GM13976 (cell line): ENCODE measurements at regions not wholly inside any gene's neighbourhood (a gene's known extent, or its start where the extent isn't known, plus 50 kb on each side); places are given as distances from the start of the nearest gene placed in this dataset.

Experiments
- DNase-seq: peaks from one replicate; pipeline ENCODE4 v3.0.0; 2012; ENCODE audit warnings: low spot score
- CTCF ChIP-seq: IDR thresholded peaks from 2 replicates; pipeline ENCODE4 v1.5.1; 2012; ENCODE audit warnings: borderline replicate concordance, mild to moderate bottlenecking; ENCODE audit not compliant: insufficient read depth; ENCODE audit errors: extremely low read depth, missing control alignments, control extremely low read depth
- in situ Hi-C: fragments of 300-500 bp; cut with MboI; formaldehyde crosslinking; loops from one replicate; pipeline ENCODE4 v1.12.0; 2022; ENCODE audit warnings: low sequenced_read_pairs, mixed read lengths, inconsistent platforms; ENCODE audit not compliant: unreplicated experiment

- no peak for TF ChIP-seq CTCF
- in situ Hi-C loops = no loop called here
- no peak for DNase-seq
Observed at GRCh38 chr1:29946057-29946456, 709.7 kb downstream of the PTPRU start.

- in situ Hi-C loops = no loop called here
- TF ChIP-seq CTCF = no peak
Observed at GRCh38 chr1:29945426-29945825, 709.1 kb downstream of the PTPRU start.

GRCh38 chr1:29944253-29944905, 708.1 kb downstream of the PTPRU start:
- in situ Hi-C loops = no loop called here
- no peak for TF ChIP-seq CTCF
- DNase-seq = no peak

More at GRCh38 chr1:29945426-29945825, 709.1 kb downstream of the PTPRU start:
- no peak for DNase-seq

DNA sequence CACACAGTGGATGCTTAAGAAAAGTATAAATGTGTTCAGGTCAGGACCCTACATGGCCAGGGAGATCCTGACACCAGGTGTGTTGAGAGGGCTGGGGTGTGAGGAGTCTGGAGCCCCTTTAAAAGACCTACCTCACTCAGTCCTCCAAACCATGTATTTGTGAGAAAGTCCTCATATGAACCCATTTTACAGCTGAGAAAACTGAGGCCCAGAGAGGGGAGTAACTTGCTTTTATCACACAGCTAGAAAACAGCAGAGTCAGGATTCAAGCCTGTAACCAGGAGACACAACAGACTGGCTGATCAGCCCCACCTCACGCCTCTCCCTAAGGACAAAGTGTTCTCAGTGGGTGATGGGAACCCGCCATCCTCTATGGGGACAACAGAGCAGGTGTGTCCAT, 706.7 kb downstream of the PTPRU start:
- in situ Hi-C loops = no loop called here

DNA sequence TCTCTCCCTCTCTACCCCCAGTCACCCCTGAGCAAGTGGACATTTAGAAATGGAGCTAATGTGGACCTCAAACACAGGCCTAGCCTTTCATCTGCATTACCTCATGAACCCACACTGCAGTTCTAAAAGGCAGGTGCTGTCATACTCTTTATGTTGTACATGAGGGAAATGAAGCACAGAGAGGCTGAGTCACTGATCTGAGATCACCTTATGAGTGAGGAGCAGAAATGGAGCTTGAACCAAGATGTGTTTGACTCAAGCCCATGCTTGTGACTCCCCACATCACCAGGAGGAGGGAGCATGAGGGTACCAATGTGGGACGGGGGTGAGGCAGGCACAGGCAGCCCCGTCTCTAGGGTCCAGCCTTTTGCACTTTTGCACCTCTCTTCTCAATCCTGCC, 702.8 kb downstream of the PTPRU start:
- DNase-seq = no peak
- no peak for TF ChIP-seq CTCF
- in situ Hi-C loops = no loop called here

More for the DNA sequence above, 706.7 kb downstream of the PTPRU start:
- TF ChIP-seq CTCF = no peak
- DNase-seq = no peak

DNA sequence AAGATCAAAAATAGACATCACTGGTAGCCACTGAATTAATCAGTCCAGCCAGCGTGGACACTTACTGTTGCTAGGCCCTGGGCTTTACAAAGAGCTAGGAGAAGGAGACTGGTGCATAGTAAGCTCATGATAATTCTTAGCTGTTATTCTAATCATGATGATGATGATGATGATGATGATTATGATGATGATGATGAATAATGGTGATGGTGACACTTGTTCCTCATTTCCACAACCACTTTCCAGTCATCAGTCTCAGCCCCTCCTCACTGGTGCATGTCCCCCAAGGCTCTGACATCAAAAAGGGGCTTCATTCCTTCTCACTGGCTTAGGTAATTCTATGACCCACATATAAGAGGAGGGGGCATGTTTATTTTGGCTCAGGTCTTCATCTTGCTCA, 701.0 kb downstream of the PTPRU start:
- no peak for DNase-seq
- in situ Hi-C loops = no loop called here
- no peak for TF ChIP-seq CTCF
